ENCODE measurements at regions not wholly inside any gene's neighbourhood (a gene's known extent, or its start where the extent isn't known, plus 50 kb on each side); places are given as distances from the start of the nearest gene placed in this dataset.

DNA sequence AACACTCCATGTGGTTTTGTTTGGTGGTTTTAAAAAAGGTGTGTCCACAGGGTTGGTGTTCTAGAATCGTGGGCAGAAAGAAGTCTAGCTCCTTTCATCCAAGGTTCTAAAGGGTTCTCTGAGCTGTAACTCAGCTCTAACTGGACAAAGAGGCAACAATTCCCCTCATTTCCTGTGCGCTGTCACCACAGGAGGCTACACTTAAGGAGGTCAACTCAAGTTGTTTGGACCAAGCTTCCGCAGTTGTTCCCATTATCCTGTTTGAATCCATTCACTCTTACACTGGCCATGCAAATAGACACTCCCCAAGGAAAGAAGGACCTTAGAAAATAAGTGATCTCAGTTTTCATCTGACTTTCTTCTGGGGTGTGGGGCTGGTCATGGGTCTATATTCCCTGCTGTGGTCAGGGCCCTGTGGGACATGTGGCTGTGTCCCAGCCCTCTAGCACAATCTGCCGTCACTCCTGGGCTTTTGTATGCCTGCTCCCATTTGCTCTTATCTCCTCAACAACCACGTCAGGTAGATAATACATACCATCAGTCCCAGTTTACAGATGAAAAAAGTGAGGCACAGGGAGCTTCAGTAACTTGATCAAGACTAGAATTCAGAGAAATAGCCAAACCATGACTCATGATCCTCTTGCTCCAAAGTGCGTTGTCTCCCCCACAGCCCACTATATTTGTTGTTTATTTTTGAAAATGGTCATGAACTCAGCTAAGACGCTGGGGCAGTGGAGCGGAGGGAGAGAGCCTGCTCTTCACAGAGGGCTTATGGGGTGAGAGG lies 103.6 kb downstream of the RHOU start (continued):
- TF ChIP-seq KMT2B (CRISPR knock-in tag; IDR thresholded peaks at IDR 0.05) (no peak), GATAD2A (CRISPR knock-in tag; IDR thresholded peaks at IDR 0.05) (peak; percentile 57; the same call in 1 of the 2 replicates), SOX5 (CRISPR knock-in tag; IDR thresholded peaks at IDR 0.05; ENCODE audit: borderline replicate concordance) (peak; percentile 23; the same call in 1 of the 2 replicates), ZBTB21 (CRISPR knock-in tag; IDR thresholded peaks at IDR 0.05) (no peak), TEAD2 (CRISPR knock-in tag; IDR thresholded peaks at IDR 0.05) (no peak), ZNF615 (CRISPR knock-in tag; IDR thresholded peaks at IDR 0.05; ENCODE audit: borderline replicate concordance) (peak; percentile 16; the same call in 1 of the 2 replicates), MXI1 (IDR thresholded peaks at IDR 0.05; ENCODE audit: borderline replicate concordance, low read depth, low read length) (0 out of 3 replicates have a peak, but pooled peaks have one; percentile 20), SIX1 (CRISPR knock-in tag; IDR thresholded peaks at IDR 0.05; ENCODE audit: borderline replicate concordance) (0 out of 2 replicates have a peak, but pooled peaks have one; percentile 23)
- TF ChIP-seq, protein P1, sequence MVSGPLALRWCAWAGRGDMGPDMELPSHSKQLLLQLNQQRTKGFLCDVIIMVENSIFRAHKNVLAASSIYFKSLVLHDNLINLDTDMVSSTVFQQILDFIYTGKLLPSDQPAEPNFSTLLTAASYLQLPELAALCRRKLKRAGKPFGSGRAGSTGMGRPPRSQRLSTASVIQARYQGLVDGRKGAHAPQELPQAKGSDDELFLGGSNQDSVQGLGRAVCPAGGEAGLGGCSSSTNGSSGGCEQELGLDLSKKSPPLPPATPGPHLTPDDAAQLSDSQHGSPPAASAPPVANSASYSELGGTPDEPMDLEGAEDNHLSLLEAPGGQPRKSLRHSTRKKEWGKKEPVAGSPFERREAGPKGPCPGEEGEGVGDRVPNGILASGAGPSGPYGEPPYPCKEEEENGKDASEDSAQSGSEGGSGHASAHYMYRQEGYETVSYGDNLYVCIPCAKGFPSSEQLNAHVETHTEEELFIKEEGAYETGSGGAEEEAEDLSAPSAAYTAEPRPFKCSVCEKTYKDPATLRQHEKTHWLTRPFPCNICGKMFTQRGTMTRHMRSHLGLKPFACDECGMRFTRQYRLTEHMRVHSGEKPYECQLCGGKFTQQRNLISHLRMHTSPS (CRISPR knock-in tag; IDR thresholded peaks at IDR 0.05; ENCODE audit: low read depth) = no peak
- TF ChIP-seq, protein P2, sequence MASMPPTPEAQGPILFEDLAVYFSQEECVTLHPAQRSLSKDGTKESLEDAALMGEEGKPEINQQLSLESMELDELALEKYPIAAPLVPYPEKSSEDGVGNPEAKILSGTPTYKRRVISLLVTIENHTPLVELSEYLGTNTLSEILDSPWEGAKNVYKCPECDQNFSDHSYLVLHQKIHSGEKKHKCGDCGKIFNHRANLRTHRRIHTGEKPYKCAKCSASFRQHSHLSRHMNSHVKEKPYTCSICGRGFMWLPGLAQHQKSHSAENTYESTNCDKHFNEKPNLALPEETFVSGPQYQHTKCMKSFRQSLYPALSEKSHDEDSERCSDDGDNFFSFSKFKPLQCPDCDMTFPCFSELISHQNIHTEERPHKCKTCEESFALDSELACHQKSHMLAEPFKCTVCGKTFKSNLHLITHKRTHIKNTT (CRISPR knock-in tag; IDR thresholded peaks at IDR 0.05) = no peak
- TF ChIP-seq, protein P3, sequence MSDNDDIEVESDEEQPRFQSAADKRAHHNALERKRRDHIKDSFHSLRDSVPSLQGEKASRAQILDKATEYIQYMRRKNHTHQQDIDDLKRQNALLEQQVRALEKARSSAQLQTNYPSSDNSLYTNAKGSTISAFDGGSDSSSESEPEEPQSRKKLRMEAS (IDR thresholded peaks at IDR 0.05) = no peak
- TF ChIP-seq, protein P4, sequence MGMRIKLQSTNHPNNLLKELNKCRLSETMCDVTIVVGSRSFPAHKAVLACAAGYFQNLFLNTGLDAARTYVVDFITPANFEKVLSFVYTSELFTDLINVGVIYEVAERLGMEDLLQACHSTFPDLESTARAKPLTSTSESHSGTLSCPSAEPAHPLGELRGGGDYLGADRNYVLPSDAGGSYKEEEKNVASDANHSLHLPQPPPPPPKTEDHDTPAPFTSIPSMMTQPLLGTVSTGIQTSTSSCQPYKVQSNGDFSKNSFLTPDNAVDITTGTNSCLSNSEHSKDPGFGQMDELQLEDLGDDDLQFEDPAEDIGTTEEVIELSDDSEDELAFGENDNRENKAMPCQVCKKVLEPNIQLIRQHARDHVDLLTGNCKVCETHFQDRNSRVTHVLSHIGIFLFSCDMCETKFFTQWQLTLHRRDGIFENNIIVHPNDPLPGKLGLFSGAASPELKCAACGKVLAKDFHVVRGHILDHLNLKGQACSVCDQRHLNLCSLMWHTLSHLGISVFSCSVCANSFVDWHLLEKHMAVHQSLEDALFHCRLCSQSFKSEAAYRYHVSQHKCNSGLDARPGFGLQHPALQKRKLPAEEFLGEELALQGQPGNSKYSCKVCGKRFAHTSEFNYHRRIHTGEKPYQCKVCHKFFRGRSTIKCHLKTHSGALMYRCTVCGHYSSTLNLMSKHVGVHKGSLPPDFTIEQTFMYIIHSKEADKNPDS (CRISPR knock-in tag; IDR thresholded peaks at IDR 0.05) = no peak
- TF ChIP-seq, protein P5, sequence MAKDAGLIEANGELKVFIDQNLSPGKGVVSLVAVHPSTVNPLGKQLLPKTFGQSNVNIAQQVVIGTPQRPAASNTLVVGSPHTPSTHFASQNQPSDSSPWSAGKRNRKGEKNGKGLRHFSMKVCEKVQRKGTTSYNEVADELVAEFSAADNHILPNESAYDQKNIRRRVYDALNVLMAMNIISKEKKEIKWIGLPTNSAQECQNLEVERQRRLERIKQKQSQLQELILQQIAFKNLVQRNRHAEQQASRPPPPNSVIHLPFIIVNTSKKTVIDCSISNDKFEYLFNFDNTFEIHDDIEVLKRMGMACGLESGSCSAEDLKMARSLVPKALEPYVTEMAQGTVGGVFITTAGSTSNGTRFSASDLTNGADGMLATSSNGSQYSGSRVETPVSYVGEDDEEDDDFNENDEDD (CRISPR knock-in tag; IDR thresholded peaks at IDR 0.05; ENCODE audit: borderline replicate concordance) = 0 out of 2 replicates have a peak, but pooled peaks have one; percentile 4
- TF ChIP-seq, protein P6, sequence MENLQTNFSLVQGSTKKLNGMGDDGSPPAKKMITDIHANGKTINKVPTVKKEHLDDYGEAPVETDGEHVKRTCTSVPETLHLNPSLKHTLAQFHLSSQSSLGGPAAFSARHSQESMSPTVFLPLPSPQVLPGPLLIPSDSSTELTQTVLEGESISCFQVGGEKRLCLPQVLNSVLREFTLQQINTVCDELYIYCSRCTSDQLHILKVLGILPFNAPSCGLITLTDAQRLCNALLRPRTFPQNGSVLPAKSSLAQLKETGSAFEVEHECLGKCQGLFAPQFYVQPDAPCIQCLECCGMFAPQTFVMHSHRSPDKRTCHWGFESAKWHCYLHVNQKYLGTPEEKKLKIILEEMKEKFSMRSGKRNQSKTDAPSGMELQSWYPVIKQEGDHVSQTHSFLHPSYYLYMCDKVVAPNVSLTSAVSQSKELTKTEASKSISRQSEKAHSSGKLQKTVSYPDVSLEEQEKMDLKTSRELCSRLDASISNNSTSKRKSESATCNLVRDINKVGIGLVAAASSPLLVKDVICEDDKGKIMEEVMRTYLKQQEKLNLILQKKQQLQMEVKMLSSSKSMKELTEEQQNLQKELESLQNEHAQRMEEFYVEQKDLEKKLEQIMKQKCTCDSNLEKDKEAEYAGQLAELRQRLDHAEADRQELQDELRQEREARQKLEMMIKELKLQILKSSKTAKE (CRISPR knock-in tag; IDR thresholded peaks at IDR 0.05; ENCODE audit: borderline replicate concordance) = 0 out of 2 replicates have a peak, but pooled peaks have one; percentile 27
- TF ChIP-seq, protein P7, sequence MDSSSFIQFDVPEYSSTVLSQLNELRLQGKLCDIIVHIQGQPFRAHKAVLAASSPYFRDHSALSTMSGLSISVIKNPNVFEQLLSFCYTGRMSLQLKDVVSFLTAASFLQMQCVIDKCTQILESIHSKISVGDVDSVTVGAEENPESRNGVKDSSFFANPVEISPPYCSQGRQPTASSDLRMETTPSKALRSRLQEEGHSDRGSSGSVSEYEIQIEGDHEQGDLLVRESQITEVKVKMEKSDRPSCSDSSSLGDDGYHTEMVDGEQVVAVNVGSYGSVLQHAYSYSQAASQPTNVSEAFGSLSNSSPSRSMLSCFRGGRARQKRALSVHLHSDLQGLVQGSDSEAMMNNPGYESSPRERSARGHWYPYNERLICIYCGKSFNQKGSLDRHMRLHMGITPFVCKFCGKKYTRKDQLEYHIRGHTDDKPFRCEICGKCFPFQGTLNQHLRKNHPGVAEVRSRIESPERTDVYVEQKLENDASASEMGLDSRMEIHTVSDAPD (CRISPR knock-in tag; IDR thresholded peaks at IDR 0.05) = 0 out of 2 replicates have a peak, but pooled peaks have one; percentile 5
- TF ChIP-seq, protein P8, sequence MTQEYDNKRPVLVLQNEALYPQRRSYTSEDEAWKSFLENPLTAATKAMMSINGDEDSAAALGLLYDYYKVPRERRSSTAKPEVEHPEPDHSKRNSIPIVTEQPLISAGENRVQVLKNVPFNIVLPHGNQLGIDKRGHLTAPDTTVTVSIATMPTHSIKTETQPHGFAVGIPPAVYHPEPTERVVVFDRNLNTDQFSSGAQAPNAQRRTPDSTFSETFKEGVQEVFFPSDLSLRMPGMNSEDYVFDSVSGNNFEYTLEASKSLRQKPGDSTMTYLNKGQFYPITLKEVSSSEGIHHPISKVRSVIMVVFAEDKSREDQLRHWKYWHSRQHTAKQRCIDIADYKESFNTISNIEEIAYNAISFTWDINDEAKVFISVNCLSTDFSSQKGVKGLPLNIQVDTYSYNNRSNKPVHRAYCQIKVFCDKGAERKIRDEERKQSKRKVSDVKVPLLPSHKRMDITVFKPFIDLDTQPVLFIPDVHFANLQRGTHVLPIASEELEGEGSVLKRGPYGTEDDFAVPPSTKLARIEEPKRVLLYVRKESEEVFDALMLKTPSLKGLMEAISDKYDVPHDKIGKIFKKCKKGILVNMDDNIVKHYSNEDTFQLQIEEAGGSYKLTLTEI (CRISPR knock-in tag; conservative IDR thresholded peaks at IDR 0.05) = no peak

All from HepG2 (cell line).